Subcutaneous abdominal adipose tissue (tissue), 5 donors: ENCODE measurements at regions not wholly inside any gene's neighbourhood (a gene's known extent, or its start where the extent isn't known, plus 50 kb on each side); places are given as distances from the start of the nearest gene placed in this dataset.
"Not testable (repeated sequence)": the region's sequence is repeated elsewhere in the genome, so short reads cannot be mapped to it uniquely, and the experiment has no call there.

ENCODE experiments used
- H3K27ac ChIP-seq: one replicate; pipeline ENCODE4 v1.7.0; 2013; ENCODE audit warnings: low read depth, mild to moderate bottlenecking, inconsistent platforms, low read length, moderate library complexity
- H3K27me3 ChIP-seq, 5 donors: one replicate each; pipeline ENCODE4 v1.7.0; 2013; ENCODE audit warnings: low read length in 5 of 5, inconsistent platforms in 1 of 5; ENCODE audit not compliant: control insufficient read depth in 5 of 5, insufficient read depth in 4 of 5
- H3K36me3 ChIP-seq, 5 donors: one replicate each; pipeline ENCODE4 v1.7.0; 2013; ENCODE audit warnings: low read length in 5 of 5; ENCODE audit not compliant: control insufficient read depth in 5 of 5, insufficient read depth in 5 of 5
- H3K4me1 ChIP-seq, 5 donors: one replicate each; pipeline ENCODE4 v1.7.0; 2013; ENCODE audit warnings: low read length in 5 of 5, mild to moderate bottlenecking in 3 of 5, moderate library complexity in 1 of 5; ENCODE audit not compliant: control insufficient read depth in 5 of 5, insufficient read depth in 5 of 5
- H3K4me3 ChIP-seq, 5 donors: one replicate each; pipeline ENCODE4 v1.7.0; 2013; ENCODE audit warnings: low read length in 5 of 5, low read depth in 1 of 5
- H3K9ac ChIP-seq, 5 donors: one replicate each; pipeline ENCODE4 v1.7.0; 2013; ENCODE audit warnings: low read length in 5 of 5, mild to moderate bottlenecking in 4 of 5, moderate library complexity in 3 of 5
- H3K9me3 ChIP-seq, 5 donors: one replicate each; pipeline ENCODE4 v1.7.0; 2013; ENCODE audit warnings: low read length in 5 of 5; ENCODE audit not compliant: control insufficient read depth in 5 of 5
- donor health status: healthy.
- donor health status: healthy.
- donor health status: healthy.
- donor health status: healthy.
- donor health status: healthy.

GRCh38 chr4:79163981-79164490 is 161.8 kb downstream of the NAA11 start:
- H3K36me3 ChIP-seq = no peaks in the 10 kb centered on the region
- H3K27ac ChIP-seq = no peak overlapping the region
- no peaks in the 10 kb centered on the region for H3K27me3 ChIP-seq
- H3K9me3 ChIP-seq = no peaks in the 10 kb centered on the region
- no peak overlapping the region for H3K9ac ChIP-seq
- no peaks in the 10 kb centered on the region for H3K4me1 ChIP-seq
- no peak overlapping the region for H3K4me3 ChIP-seq

- Histone ChIP-seq H3K9ac (no peak overlapping the region), H3K4me1 (no peaks in the 10 kb centered on the region), H3K9me3 (no peaks in the 10 kb centered on the region), H3K27me3 (no peaks in the 10 kb centered on the region), H3K36me3 (no peaks in the 10 kb centered on the region), H3K4me3 (no peak overlapping the region), H3K27ac (no peak overlapping the region)
Measured at GRCh38 chr4:79160962-79161361, 164.9 kb downstream of the NAA11 start.

- H3K36me3 ChIP-seq, H3K4me3 ChIP-seq, H3K4me1 ChIP-seq, H3K9me3 ChIP-seq, H3K27ac ChIP-seq, H3K9ac ChIP-seq, H3K27me3 ChIP-seq: not testable (repeated sequence)
Measured at GRCh38 chr4:79158705-79159104, 167.2 kb downstream of the NAA11 start.

GRCh38 chr4:79155336-79155735 is 170.5 kb downstream of the NAA11 start:
- H3K36me3 ChIP-seq = no peaks in the 10 kb centered on the region
- no peak overlapping the region for H3K4me3 ChIP-seq
- peaks cover 0 to 10% (median 7%) of the 10 kb centered on the region in 5 donors for H3K9me3 ChIP-seq
- H3K4me1 ChIP-seq = no peaks in the 10 kb centered on the region
- H3K27ac ChIP-seq = no peak overlapping the region
- H3K27me3 ChIP-seq = no peaks in the 10 kb centered on the region
- no peak overlapping the region for H3K9ac ChIP-seq

GRCh38 chr4:79150820-79151416 is 174.9 kb downstream of the NAA11 start:
- no peak overlapping the region for H3K27ac ChIP-seq
- H3K4me3 ChIP-seq = no peak overlapping the region
- no peaks in the 10 kb centered on the region for H3K4me1 ChIP-seq
- H3K9me3 ChIP-seq = peaks cover 3 to 17% (median 7%) of the 10 kb centered on the region in 5 donors
- H3K36me3 ChIP-seq = no peaks in the 10 kb centered on the region
- H3K9ac ChIP-seq = no peak overlapping the region
- H3K27me3 ChIP-seq = no peaks in the 10 kb centered on the region

- H3K9ac ChIP-seq = no peak overlapping the region
- peaks cover 6 to 17% (median 10%) of the 10 kb centered on the region in 5 donors for H3K9me3 ChIP-seq
- no peak overlapping the region for H3K27ac ChIP-seq
- H3K36me3 ChIP-seq = no peaks in the 10 kb centered on the region
- H3K27me3 ChIP-seq = no peaks in the 10 kb centered on the region
- no peak overlapping the region for H3K4me3 ChIP-seq
- H3K4me1 ChIP-seq = no peaks in the 10 kb centered on the region
Measured at GRCh38 chr4:79148369-79148768, 177.5 kb downstream of the NAA11 start.

GRCh38 chr4:79147251-79147650 is 178.6 kb downstream of the NAA11 start:
- Histone ChIP-seq H3K9me3 (peaks cover 6 to 17% (median 10%) of the 10 kb centered on the region in 5 donors), H3K36me3 (no peaks in the 10 kb centered on the region), H3K4me3 (no peak overlapping the region), H3K4me1 (no peaks in the 10 kb centered on the region), H3K9ac (no peak overlapping the region), H3K27me3 (no peaks in the 10 kb centered on the region), H3K27ac (no peak overlapping the region)

- H3K9me3 ChIP-seq = peaks cover 0 to 6% (median 3%) of the 10 kb centered on the region in 5 donors
Measured at GRCh38 chr4:79141530-79141929, 184.3 kb downstream of the NAA11 start.

GRCh38 chr4:79134767-79135166 is 191.1 kb downstream of the NAA11 start:
- Histone ChIP-seq H3K4me3 (no peak overlapping the region), H3K36me3 (no peaks in the 10 kb centered on the region), H3K9ac (no peak overlapping the region), H3K27ac (no peak overlapping the region), H3K9me3 (no peaks in the 10 kb centered on the region), H3K27me3 (no peaks in the 10 kb centered on the region), H3K4me1 (no peaks in the 10 kb centered on the region)

More at GRCh38 chr4:79141530-79141929, 184.3 kb downstream of the NAA11 start:
- Histone ChIP-seq H3K27ac (no peak overlapping the region), H3K9ac (no peak overlapping the region), H3K27me3 (no peaks in the 10 kb centered on the region), H3K4me1 (no peaks in the 10 kb centered on the region), H3K4me3 (no peak overlapping the region), H3K36me3 (no peaks in the 10 kb centered on the region)

- Histone ChIP-seq H3K4me3 (no peak overlapping the region), H3K27ac (no peak overlapping the region), H3K9ac (no peak overlapping the region), H3K9me3 (peaks cover 0 to 5% (median 0%) of the 10 kb centered on the region in 5 donors), H3K4me1 (no peaks in the 10 kb centered on the region), H3K27me3 (no peaks in the 10 kb centered on the region), H3K36me3 (no peaks in the 10 kb centered on the region)
Measured at GRCh38 chr4:79132826-79133225, 193.0 kb downstream of the NAA11 start.
